ENCODE measurements at regions not wholly inside any gene's neighbourhood (a gene's known extent, or its start where the extent isn't known, plus 50 kb on each side); places are given as distances from the start of the nearest gene placed in this dataset.
A peak's percentile ranks its signal among the peaks of the same experiment; 100 is the strongest.

DNA sequence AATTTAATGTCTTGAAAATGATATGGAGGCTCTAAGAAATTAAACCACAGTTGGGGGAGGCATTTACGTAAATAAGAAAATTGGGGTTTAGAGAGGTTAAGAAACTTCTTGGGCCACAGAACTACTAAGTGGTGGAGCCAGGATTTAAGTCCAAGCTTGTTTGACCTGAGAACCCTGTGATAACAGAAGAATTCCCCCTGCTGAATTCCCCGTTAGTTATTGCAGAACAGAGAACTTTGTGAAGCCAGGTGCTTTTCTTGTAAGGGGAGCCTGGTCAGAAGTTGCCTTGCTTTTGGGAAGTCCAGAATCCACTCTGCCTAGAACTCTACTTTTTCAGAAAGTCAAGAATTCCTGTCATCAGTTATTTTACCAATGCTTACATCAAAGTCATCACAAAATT is 309.3 kb upstream of the SEMA6A start (continued):
- TF ChIP-seq, protein P1, sequence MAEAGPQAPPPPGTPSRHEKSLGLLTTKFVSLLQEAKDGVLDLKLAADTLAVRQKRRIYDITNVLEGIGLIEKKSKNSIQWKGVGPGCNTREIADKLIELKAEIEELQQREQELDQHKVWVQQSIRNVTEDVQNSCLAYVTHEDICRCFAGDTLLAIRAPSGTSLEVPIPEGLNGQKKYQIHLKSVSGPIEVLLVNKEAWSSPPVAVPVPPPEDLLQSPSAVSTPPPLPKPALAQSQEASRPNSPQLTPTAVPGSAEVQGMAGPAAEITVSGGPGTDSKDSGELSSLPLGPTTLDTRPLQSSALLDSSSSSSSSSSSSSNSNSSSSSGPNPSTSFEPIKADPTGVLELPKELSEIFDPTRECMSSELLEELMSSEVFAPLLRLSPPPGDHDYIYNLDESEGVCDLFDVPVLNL (IDR thresholded peaks at IDR 0.05; ENCODE audit: low read depth, low read length): no peak
- TF ChIP-seq, protein P2, sequence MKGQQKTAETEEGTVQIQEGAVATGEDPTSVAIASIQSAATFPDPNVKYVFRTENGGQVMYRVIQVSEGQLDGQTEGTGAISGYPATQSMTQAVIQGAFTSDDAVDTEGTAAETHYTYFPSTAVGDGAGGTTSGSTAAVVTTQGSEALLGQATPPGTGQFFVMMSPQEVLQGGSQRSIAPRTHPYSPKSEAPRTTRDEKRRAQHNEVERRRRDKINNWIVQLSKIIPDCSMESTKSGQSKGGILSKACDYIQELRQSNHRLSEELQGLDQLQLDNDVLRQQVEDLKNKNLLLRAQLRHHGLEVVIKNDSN (IDR thresholded peaks at IDR 0.05; ENCODE audit: borderline replicate concordance, extremely low read length, insufficient read depth, low read depth, low read length): no peak
- TF ChIP-seq NFIC (IDR thresholded peaks at IDR 0.05; ENCODE audit: low read depth, low read length) (peak; percentile 76; the same call in 1 of the 2 replicates), MYB (IDR thresholded peaks at IDR 0.05; ENCODE audit: borderline replicate concordance, low read depth, low read length) (no peak), FOXM1 (IDR thresholded peaks at IDR 0.05; ENCODE audit: low read depth, low read length) (peak; percentile 55; the same call in 1 of the 2 replicates), JUND (IDR thresholded peaks at IDR 0.05; ENCODE audit: low read depth, low read length) (no peak), YBX1 (IDR thresholded peaks at IDR 0.05) (no peak), SUZ12 (IDR thresholded peaks at IDR 0.05; ENCODE audit: unreplicated experiment) (no peak), SP1 (IDR thresholded peaks at IDR 0.05; ENCODE audit: low read depth, low read length) (no peak), CREM (IDR thresholded peaks at IDR 0.05; ENCODE audit: low read depth) (0 out of 2 replicates have a peak, but pooled peaks have one; percentile 17), POU2F2 (IDR thresholded peaks at IDR 0.05; ENCODE audit: borderline replicate concordance, low read depth, low read length) (no peak), MEF2A (IDR thresholded peaks at IDR 0.05; ENCODE audit: insufficient read depth, low read depth, low read length) (no peak), TCF3 (IDR thresholded peaks at IDR 0.05; ENCODE audit: borderline replicate concordance, insufficient read depth, low read depth, low read length) (no peak), STAT3 (IDR thresholded peaks at IDR 0.05; ENCODE audit: low read depth, low read length) (no peak), ZNF274 (IDR thresholded peaks at IDR 0.05; ENCODE audit: insufficient read depth, insufficient read length) (no peak), SREBF2 (IDR thresholded peaks at IDR 0.05; ENCODE audit: low read length) (no peak), LARP7 (IDR thresholded peaks at IDR 0.05) (no peak), NFYB (IDR thresholded peaks at IDR 0.05; ENCODE audit: insufficient read depth, low read depth, low read length) (no peak), ZZZ3 (IDR thresholded peaks at IDR 0.05; ENCODE audit: control insufficient read depth, insufficient read length, low read depth) (no peak), RFX5 (IDR thresholded peaks at IDR 0.05; ENCODE audit: low read depth, low read length) (no peak), HCFC1 (IDR thresholded peaks at IDR 0.05; ENCODE audit: low read length) (no peak), KDM1A (IDR thresholded peaks at IDR 0.05; ENCODE audit: borderline replicate concordance) (no peak), SREBF1 (IDR thresholded peaks at IDR 0.05; ENCODE audit: low read length) (no peak), SRF (IDR thresholded peaks at IDR 0.05; ENCODE audit: low read depth in 2 of 2, low read length in 2 of 2) (no peak), RCOR1 (conservative IDR thresholded peaks at IDR 0.05; ENCODE audit: low read depth, low read length) (no peak), RUNX3 (IDR thresholded peaks at IDR 0.05; ENCODE audit: low read length) (no peak), SMC3 (IDR thresholded peaks at IDR 0.05; ENCODE audit: borderline replicate concordance, low read length) (no peak), SMAD5 (IDR thresholded peaks at IDR 0.05; ENCODE audit: low read depth) (no peak), ZNF207 (IDR thresholded peaks at IDR 0.05; ENCODE audit: borderline replicate concordance) (no peak), ATF7 (IDR thresholded peaks at IDR 0.05; ENCODE audit: low read depth) (no peak), HDGF (IDR thresholded peaks at IDR 0.05) (no peak), NFYA (IDR thresholded peaks at IDR 0.05; ENCODE audit: borderline replicate concordance, low read depth, low read length) (no peak)
- TF ChIP-seq, protein P3, sequence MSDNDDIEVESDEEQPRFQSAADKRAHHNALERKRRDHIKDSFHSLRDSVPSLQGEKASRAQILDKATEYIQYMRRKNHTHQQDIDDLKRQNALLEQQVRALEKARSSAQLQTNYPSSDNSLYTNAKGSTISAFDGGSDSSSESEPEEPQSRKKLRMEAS (IDR thresholded peaks at IDR 0.05; ENCODE audit: low read depth, low read length): no peak
- TF ChIP-seq, protein P4, sequence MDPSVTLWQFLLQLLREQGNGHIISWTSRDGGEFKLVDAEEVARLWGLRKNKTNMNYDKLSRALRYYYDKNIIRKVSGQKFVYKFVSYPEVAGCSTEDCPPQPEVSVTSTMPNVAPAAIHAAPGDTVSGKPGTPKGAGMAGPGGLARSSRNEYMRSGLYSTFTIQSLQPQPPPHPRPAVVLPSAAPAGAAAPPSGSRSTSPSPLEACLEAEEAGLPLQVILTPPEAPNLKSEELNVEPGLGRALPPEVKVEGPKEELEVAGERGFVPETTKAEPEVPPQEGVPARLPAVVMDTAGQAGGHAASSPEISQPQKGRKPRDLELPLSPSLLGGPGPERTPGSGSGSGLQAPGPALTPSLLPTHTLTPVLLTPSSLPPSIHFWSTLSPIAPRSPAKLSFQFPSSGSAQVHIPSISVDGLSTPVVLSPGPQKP (IDR thresholded peaks at IDR 0.05; ENCODE audit: low read depth, low read length): no peak

All from GM12878 (cell line).